ENCODE measurements at regions not wholly inside any gene's neighbourhood (a gene's known extent, or its start where the extent isn't known, plus 50 kb on each side); places are given as distances from the start of the nearest gene placed in this dataset.

DNA sequence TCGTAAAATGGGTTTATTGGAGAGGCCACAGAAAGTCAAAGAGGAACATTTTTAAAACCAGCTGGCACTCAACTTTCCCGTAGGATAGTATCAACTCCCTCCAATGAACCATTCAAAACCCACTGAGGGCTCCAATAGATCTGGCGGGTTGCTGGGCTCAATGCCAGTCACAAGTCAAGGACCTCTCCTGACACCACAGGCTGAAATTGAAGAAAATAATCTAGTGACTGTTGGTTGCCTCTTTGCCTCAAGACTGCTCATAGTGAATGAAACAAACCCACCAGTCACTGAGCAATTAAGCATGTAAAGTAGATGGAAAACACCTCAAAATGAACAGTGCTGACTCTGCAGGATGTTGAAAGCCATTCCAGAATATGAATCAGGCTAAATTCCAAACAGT is 500.6 kb upstream of the AGTR1 start:
- no peaks in the 10 kb centered on the region for H4K20me1 ChIP-seq (ENCODE audit: control insufficient read depth, extremely low read depth, insufficient read depth, low read length)
- H3K27me3 ChIP-seq (ENCODE audit: control insufficient read depth, extremely low read depth, insufficient read depth, low read length), result no peaks in the 10 kb centered on the region
- H3K4me2 ChIP-seq (ENCODE audit: control insufficient read depth, extremely low read depth, insufficient read depth, low read depth, low read length), result no peak overlapping the region
- no peak overlapping the region for H3K4me3 ChIP-seq (ENCODE audit: control insufficient read depth in 2 of 3, extremely low read depth in 1 of 3, insufficient read depth in 2 of 3, low read depth in 1 of 3, low read length in 3 of 3)
- dilution Hi-C loops (cut with MboI; ENCODE audit: extremely low pct_ligation_motif_present, low sequenced_read_pairs), result no loop called here
- no peaks in the 10 kb centered on the region for H3K9me1 ChIP-seq (ENCODE audit: control insufficient read depth, extremely low read depth, insufficient read depth, low read length)
- no peaks in the 10 kb centered on the region for H3K9me3 ChIP-seq (ENCODE audit: control insufficient read depth, low read depth, low read length)
- no peak for DNase-seq (ENCODE audit: low read depth, low spot score)
- no peak overlapping the region for H2AFZ ChIP-seq (ENCODE audit: control insufficient read depth, low read length)
- H3K4me1 ChIP-seq (ENCODE audit: control insufficient read depth, extremely low read depth, insufficient read depth, low read length), result no peaks in the 10 kb centered on the region
- H3K9ac ChIP-seq (ENCODE audit: control insufficient read depth, extremely low read depth, insufficient read depth, low read length), result no peak overlapping the region
- H3K79me2 ChIP-seq (ENCODE audit: control insufficient read depth, insufficient read depth, low read length), result no peaks in the 10 kb centered on the region
- TF ChIP-seq, protein P1, sequence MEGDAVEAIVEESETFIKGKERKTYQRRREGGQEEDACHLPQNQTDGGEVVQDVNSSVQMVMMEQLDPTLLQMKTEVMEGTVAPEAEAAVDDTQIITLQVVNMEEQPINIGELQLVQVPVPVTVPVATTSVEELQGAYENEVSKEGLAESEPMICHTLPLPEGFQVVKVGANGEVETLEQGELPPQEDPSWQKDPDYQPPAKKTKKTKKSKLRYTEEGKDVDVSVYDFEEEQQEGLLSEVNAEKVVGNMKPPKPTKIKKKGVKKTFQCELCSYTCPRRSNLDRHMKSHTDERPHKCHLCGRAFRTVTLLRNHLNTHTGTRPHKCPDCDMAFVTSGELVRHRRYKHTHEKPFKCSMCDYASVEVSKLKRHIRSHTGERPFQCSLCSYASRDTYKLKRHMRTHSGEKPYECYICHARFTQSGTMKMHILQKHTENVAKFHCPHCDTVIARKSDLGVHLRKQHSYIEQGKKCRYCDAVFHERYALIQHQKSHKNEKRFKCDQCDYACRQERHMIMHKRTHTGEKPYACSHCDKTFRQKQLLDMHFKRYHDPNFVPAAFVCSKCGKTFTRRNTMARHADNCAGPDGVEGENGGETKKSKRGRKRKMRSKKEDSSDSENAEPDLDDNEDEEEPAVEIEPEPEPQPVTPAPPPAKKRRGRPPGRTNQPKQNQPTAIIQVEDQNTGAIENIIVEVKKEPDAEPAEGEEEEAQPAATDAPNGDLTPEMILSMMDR (optimal IDR thresholded peaks at IDR 0.05 in 1 of 3, IDR thresholded peaks at IDR 0.05 in 1 of 3, conservative IDR thresholded peaks at IDR 0.05 in 1 of 3; ENCODE audit: extremely low read depth in 1 of 3, insufficient read depth in 2 of 3, low read length in 3 of 3), result no peak
- TF ChIP-seq EZH2 (IDR thresholded peaks at IDR 0.05; ENCODE audit: low read length), result no peak
- H3K27ac ChIP-seq (ENCODE audit: control insufficient read depth, insufficient read depth, low read length), result no peak overlapping the region
- FAIRE-seq, result no peak
- no peaks in the 10 kb centered on the region for H3K36me3 ChIP-seq (ENCODE audit: control insufficient read depth in 2 of 2, extremely low read depth in 1 of 2, insufficient read depth in 2 of 2, low read length in 2 of 2)

DNA sequence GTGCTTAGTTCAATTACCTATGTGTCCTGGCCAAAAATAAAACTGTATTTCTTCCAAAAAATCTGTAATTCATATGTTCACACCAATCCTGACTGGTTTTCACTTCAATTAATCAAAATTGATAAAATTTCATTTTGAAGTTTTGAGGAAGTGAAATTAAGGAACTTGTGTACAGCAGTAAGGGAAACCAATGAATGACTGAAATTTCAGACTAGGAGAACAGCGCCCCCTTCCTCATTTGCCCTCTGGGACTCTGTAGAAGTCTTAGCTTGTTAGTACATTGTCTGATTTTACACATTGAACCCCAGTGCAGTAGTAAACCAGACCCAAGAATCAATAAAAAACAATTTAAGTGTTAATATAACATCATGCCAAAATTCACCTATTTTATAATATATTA is 495.3 kb upstream of the AGTR1 start:
- no peak for FAIRE-seq
- dilution Hi-C loops (cut with MboI; ENCODE audit: extremely low pct_ligation_motif_present, low sequenced_read_pairs), result no loop called here
- no peaks in the 10 kb centered on the region for H3K4me1 ChIP-seq (ENCODE audit: control insufficient read depth, extremely low read depth, insufficient read depth, low read length)
- no peaks in the 10 kb centered on the region for H3K36me3 ChIP-seq (ENCODE audit: control insufficient read depth in 2 of 2, extremely low read depth in 1 of 2, insufficient read depth in 2 of 2, low read length in 2 of 2)
- no peak overlapping the region for H3K4me2 ChIP-seq (ENCODE audit: control insufficient read depth, extremely low read depth, insufficient read depth, low read depth, low read length)
- no peak overlapping the region for H3K9ac ChIP-seq (ENCODE audit: control insufficient read depth, extremely low read depth, insufficient read depth, low read length)
- no peaks in the 10 kb centered on the region for H3K79me2 ChIP-seq (ENCODE audit: control insufficient read depth, insufficient read depth, low read length)
- no peak overlapping the region for H2AFZ ChIP-seq (ENCODE audit: control insufficient read depth, low read length)
- H4K20me1 ChIP-seq (ENCODE audit: control insufficient read depth, extremely low read depth, insufficient read depth, low read length), result no peaks in the 10 kb centered on the region
- DNase-seq (ENCODE audit: low read depth, low spot score), result no peak
- H3K4me3 ChIP-seq (ENCODE audit: control insufficient read depth in 2 of 3, extremely low read depth in 1 of 3, insufficient read depth in 2 of 3, low read depth in 1 of 3, low read length in 3 of 3), result no peak overlapping the region
- no peaks in the 10 kb centered on the region for H3K9me3 ChIP-seq (ENCODE audit: control insufficient read depth, low read depth, low read length)
- no peak overlapping the region for H3K27ac ChIP-seq (ENCODE audit: control insufficient read depth, insufficient read depth, low read length)
- TF ChIP-seq EZH2 (IDR thresholded peaks at IDR 0.05; ENCODE audit: low read length), result no peak
- TF ChIP-seq, protein P1 (optimal IDR thresholded peaks at IDR 0.05 in 1 of 3, IDR thresholded peaks at IDR 0.05 in 1 of 3, conservative IDR thresholded peaks at IDR 0.05 in 1 of 3; ENCODE audit: extremely low read depth in 1 of 3, insufficient read depth in 2 of 3, low read length in 3 of 3), result no peak
- no peaks in the 10 kb centered on the region for H3K9me1 ChIP-seq (ENCODE audit: control insufficient read depth, extremely low read depth, insufficient read depth, low read length)
- no peaks in the 10 kb centered on the region for H3K27me3 ChIP-seq (ENCODE audit: control insufficient read depth, extremely low read depth, insufficient read depth, low read length)

Data from keratinocyte (primary cell).